Body of pancreas (tissue), 4 donors: ENCODE measurements at regions not wholly inside any gene's neighbourhood (a gene's known extent, or its start where the extent isn't known, plus 50 kb on each side); places are given as distances from the start of the nearest gene placed in this dataset.
"Not testable (repeated sequence)": the region's sequence is repeated elsewhere in the genome, so short reads cannot be mapped to it uniquely, and the experiment has no call there.

Experiments used
- ATAC-seq: fragments of 150-250 bp; one replicate; pipeline ENCODE4 v1.9.1; 2016
- DNase-seq, 4 donors: peaks; one replicate each; pipeline ENCODE4 v3.0.0-alpha.2; 2019
- H3K27ac ChIP-seq, 4 donors: fragments of 200-600 bp; sonication (generic); 1 replicate in 3 of 4; 2 replicates in 1 of 4; pipeline versions ENCODE4 v1.5.1 to v1.6.1; 2016 to 2019; ENCODE audit warnings: mild to moderate bottlenecking in 1 of 4, mixed read lengths in 1 of 4, moderate library complexity in 1 of 4
- H3K27me3 ChIP-seq, 2 donors: fragments of 200-600 bp; sonication (generic); one replicate each; pipeline ENCODE4 v1.6.0; 2016; ENCODE audit warnings: mild to moderate bottlenecking in 1 of 2
- H3K36me3 ChIP-seq, 2 donors: fragments of 200-600 bp; sonication (generic); replicated peaks in 1 of 2; 2 replicates each; pipeline ENCODE4 v1.5.1; 2016; ENCODE audit warnings: low read depth in 2 of 2; ENCODE audit not compliant: insufficient read depth in 1 of 2
- H3K4me1 ChIP-seq: fragments of 200-600 bp; sonication (generic); one replicate; pipeline ENCODE4 v1.6.0; 2016
- H3K4me3 ChIP-seq, 2 donors: fragments of 200-600 bp; sonication (generic); 1 replicate in 1 of 2; 2 replicates in 1 of 2; pipeline ENCODE4 v1.5.1; 2016 to 2019
- H3K9me3 ChIP-seq, 3 donors: fragments of 200-600 bp; sonication (generic); 1 replicate in 2 of 3; 2 replicates in 1 of 3; pipeline ENCODE4 v1.5.1; 2016
- WGBS, 2 donors: methylation state at CpG; one replicate each; pipeline ENCODE4 v1.1.5; 2017; 5-methylcytosine and 5-hydroxymethylcytosine counted together
- intact Hi-C: fragments of 100-400 bp; cut with DNase I; formaldehyde crosslinking; loops from one replicate; pipeline ENCODE4 v1.15.1; 2023

DNA sequence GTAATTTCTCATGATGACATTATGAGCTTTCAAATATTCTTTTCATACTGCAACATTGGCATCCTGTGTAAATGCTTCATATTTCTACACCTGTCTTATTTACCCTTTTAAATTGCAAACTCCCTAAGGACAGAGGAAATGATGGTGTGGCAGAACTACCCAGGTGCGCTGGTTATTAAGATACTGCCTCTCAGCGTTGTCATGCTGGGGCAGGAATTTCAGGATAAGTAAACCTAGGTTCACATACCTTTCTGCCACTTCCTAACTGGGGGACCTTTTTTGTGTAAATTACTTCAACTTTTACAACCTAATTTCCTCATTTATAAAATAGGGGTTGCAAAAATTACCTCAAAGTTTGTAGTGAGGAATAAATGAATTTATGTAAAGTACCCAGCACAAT, 137.7 kb upstream of the NBPF26 start:
- intact Hi-C loops, H3K4me1 ChIP-seq, H3K27ac ChIP-seq, ATAC-seq, H3K9me3 ChIP-seq, H3K36me3 ChIP-seq, H3K27me3 ChIP-seq, H3K4me3 ChIP-seq, DNase-seq: not testable (repeated sequence)
- whole genome bisulfite sequencing, 2 donors: no CpG with 5 or more reads among the region's 2 CpGs

DNA sequence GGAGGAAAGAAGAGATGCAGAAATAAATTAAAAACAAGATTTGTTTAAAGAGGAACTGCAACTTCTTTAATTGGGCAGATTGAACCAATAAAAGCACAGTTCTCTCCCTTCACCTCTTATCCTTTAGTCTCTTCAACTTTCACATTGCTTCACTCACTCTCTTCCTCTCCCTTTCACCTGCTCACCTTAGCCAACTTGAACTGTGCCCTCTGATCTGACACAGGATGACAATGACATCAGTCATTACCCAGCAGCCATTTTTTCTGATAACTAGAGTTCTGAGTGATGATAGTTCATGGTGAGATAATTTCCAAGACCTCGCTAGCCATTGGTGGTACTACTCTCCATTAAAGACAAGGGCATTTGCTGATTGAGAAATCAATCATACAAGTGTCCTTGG, 134.9 kb upstream of the NBPF26 start:
- ATAC-seq, H3K36me3 ChIP-seq, DNase-seq, H3K27ac ChIP-seq, H3K27me3 ChIP-seq, H3K9me3 ChIP-seq, intact Hi-C loops, H3K4me3 ChIP-seq, H3K4me1 ChIP-seq: not testable (repeated sequence)
- no CpG with 5 or more reads among the region's 1 CpG for WGBS, 2 donors

DNA sequence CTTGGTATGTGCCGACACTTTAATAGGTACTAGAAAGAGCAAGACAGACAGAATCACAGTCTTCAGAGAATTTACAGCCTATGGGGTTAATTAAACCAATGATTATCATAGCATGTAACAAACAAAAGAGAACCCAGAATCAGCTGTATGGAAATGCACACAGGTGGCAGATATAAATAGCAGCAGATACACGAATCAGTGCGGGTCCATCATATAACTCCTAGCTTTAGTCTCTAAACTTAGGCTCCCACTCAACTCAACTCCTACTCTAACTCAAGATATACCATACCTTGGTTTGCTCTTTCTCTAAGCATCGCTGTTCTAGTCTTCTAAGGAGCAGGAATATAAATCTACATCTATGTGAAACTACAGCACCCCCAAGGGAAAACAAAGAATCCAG, 132.0 kb upstream of the NBPF26 start:
- H3K36me3 ChIP-seq: not testable (repeated sequence)

DNA sequence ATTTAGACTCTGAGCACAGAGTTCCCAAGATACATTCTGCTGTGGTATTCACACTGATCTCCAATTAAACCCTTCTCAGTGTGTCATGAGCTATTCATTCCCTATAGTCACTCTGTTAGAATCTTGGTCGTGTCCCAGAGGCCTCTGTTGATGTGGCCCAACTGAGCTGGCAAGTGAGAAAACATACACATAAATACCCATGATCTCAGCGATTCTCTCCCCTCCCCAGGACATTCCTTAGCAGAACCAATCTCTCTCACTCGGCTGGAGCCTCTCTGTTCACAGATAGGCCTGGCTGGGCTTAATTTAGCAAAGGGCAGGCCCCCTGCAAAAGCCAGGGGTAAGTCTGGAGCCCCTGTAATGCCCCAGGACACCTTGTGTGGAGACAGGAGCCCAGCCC, 130.8 kb upstream of the NBPF26 start:
- WGBS, 2 donors: no CpG with 5 or more reads among the region's 3 CpGs
- H3K27ac ChIP-seq, H3K4me1 ChIP-seq, H3K4me3 ChIP-seq, DNase-seq, H3K27me3 ChIP-seq, H3K36me3 ChIP-seq, intact Hi-C loops, H3K9me3 ChIP-seq: not testable (repeated sequence)
- peak; percentile 56 for ATAC-seq

More for the DNA sequence above, 132.0 kb upstream of the NBPF26 start:
- ATAC-seq, H3K4me3 ChIP-seq, H3K27me3 ChIP-seq, H3K27ac ChIP-seq, DNase-seq, H3K4me1 ChIP-seq, intact Hi-C loops, H3K9me3 ChIP-seq: not testable (repeated sequence)
- WGBS, 2 donors: no CpG with 5 or more reads among the region's 4 CpGs

DNA sequence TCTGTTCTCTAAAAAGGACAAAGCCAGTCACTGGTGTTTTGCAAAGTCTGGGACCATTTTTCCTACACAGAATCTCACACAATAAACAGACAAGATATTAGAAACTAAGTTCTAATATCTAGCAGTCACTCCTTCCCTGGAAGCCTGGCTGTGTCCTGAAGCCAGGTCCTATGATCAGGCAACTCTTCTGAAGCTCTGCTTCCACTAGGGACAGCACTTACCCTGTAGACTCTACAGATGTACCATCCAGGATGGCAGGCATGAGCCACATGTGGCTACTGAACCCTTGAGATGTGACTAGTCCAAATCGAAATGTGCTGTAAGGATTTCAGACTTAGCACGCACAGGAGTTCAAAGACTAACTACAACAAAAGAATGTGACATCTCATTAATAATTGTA, 130.1 kb upstream of the NBPF26 start:
- H3K27me3 ChIP-seq, H3K27ac ChIP-seq, DNase-seq, H3K36me3 ChIP-seq, H3K4me3 ChIP-seq, ATAC-seq, intact Hi-C loops, H3K4me1 ChIP-seq, H3K9me3 ChIP-seq: not testable (repeated sequence)
- no CpG with 5 or more reads among the region's 2 CpGs for WGBS, 2 donors

DNA sequence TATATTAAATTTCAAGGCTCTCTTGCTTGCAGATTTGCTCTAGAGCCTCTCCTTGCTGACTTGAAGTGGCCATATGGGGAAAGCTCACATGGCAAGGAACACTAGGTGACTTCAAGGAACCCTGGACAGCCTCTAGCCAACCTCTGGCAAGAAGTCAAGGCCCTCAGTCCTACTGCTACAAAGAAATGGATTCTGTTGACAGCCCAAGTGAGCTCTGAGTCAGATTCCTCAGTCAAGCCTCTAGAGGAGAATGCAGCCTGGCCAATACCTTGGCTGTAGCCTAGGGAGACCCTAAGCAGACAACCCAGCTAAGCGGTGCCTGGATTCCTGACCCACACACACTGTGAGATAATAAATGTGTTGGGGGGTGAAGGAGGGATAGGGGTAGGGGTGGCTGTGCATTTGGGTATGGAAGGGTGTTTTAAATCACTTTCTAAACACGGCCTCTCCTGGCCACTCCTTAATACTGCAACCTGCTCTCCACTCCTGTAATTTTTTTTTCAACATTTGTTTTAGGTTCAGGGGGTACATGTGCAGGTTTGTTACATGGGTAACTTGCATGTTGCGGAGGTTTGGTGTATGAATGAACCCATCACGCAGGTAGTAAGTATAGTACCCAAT, 125.3 kb upstream of the NBPF26 start:
- no CpG with 5 or more reads among the region's 4 CpGs for WGBS, 2 donors
- intact Hi-C loops: not testable (repeated sequence)

DNA sequence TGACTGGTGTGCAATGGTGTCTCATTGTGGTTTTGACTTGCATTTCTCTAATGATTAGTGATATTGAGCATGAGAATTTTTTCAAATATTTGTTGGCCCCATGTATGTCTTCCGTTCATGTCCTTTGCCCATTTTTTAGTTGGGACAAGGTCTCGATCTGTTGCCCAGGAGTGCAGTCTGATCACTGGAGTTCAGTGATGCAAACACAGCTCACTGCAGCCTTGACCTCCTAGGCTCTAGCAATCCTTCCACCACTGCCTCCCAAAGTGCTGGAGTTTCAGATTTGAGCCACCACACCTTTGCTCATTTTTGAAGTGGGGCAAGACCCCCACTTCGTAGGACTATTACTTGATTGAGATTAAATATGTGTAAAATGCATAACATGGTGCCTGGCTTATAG, 124.2 kb upstream of the NBPF26 start:
- intact Hi-C loops, H3K9me3 ChIP-seq, H3K36me3 ChIP-seq, ATAC-seq, H3K27me3 ChIP-seq, H3K27ac ChIP-seq, DNase-seq, H3K4me1 ChIP-seq, H3K4me3 ChIP-seq: not testable (repeated sequence)
- no CpG with 5 or more reads among the region's 3 CpGs for WGBS, 2 donors

More for the DNA sequence above, 125.3 kb upstream of the NBPF26 start:
- H3K27me3 ChIP-seq, H3K4me1 ChIP-seq, ATAC-seq, H3K36me3 ChIP-seq, H3K27ac ChIP-seq, H3K4me3 ChIP-seq, H3K9me3 ChIP-seq, DNase-seq: not testable (repeated sequence)

DNA sequence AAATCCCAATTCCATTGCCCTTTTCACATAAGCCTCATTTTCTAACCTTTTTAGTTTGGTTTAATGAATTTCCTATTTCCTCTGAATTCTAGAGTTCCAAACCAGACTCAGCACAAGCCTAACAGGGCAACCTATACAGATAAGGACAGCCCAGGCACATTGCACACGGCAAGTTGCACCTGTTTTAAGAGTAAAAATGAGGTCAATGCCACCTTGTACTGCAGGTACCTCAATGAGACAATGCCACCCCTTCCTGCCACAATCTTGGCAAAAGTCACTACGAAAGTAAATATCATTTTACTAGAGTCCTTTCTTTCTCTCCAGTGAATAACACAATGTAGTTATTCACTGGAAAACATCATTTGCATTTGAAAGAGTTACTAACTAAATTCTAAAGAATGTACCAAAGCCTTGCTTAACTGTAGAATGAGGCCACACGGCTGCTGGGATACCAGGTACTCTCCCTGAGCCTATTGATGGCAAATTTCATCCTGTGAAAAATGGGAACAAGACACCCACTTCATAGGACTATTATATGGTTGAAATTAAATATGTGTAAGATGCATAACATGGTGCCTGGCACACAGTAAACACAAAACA, 123.2 kb upstream of the NBPF26 start:
- intact Hi-C loops, ATAC-seq, H3K4me3 ChIP-seq, H3K4me1 ChIP-seq, H3K27ac ChIP-seq, H3K27me3 ChIP-seq, H3K36me3 ChIP-seq, DNase-seq, H3K9me3 ChIP-seq: not testable (repeated sequence)
- WGBS, 2 donors: no CpG with 5 or more reads among the region's 3 CpGs

DNA sequence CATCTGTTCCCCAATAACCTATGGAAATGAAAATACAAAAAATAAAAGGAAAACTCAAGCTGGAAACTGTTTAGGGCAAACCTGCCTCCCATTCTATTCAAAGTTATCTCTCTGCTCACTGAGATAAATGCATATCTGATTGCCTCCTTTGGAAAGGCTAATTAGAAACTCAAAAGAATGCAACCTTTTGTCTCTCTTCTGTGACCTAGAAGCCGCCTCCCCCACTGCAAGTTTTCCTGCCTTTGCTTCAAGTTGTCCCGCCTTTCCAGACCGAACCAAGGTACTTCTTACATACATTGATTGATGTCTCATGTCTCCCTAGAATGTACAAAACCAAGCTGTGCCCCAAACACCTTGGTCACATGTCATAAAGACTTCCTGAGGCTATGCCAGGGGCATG, 115.9 kb upstream of the NBPF26 start:
- intact Hi-C loops, ATAC-seq, H3K9me3 ChIP-seq, H3K27me3 ChIP-seq, H3K36me3 ChIP-seq, DNase-seq, H3K4me3 ChIP-seq, H3K27ac ChIP-seq, H3K4me1 ChIP-seq: not testable (repeated sequence)
- no CpG with 5 or more reads among the region's 3 CpGs for WGBS, 2 donors

DNA sequence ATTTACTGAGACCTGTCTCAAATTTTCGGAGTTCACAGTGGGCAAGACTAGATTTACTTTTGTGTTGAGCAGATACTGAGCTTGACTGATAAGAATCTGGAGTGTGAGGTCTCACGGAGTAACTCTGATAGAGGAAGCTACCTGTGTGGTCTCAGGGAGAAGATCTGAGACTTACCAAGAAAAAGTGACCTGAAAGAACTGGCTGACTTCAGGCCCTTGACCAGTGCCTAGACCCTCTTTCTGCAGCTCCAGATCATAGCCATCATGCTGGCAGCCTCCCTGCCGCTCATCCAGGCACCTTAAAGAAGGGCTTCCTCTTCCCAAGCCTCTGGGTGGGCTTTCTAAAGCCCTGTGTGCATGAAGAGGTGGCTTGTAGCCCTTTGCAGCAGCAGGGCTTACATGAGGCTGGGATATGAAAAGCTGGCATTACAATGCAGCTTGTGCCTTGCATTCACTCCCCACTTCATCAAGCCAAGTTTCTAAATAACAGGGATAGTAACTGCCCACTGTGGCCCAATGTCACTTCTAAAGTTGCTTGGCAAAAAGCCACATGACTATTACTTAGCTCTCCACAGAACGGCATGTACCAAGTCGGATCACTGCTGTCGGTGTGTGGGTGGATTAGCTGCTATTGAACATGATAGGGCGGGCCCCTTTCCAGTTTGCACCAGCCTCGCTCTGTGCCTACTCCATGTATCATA, 115.3 kb upstream of the NBPF26 start:
- H3K4me1 ChIP-seq, H3K27me3 ChIP-seq, intact Hi-C loops, H3K4me3 ChIP-seq, DNase-seq, H3K9me3 ChIP-seq, H3K27ac ChIP-seq, H3K36me3 ChIP-seq: not testable (repeated sequence)
- peak; percentile 93 for ATAC-seq
- WGBS, 2 donors: no CpG with 5 or more reads among the region's 8 CpGs

DNA sequence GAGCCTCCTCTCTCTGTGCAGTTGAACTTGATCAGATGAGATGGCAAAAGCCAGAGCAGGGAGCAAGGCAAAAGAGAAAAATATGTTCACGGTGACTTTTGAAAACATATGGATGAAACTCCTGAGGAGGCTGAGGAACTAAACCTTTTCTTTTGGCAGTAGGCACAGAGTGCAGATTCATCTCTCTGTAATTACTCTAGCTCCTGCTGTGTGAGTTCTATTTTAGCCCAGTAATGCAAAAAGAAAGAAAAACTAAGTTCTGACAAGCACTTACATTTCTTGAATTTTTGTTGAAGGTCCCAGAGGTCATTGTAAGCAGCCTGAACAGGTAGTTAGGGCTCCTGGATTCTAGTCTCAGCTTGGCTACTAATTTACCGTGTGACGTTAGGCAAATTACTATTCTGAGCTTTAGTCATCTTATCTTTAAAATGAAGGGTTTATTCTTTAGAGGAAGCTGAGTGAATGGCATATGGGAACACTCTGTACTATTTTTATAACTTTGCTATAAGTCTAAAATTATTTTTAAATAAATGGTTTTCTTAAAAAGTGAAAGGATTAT, 114.7 kb upstream of the NBPF26 start:
- peak; percentile 52 for ATAC-seq
- H3K9me3 ChIP-seq, H3K36me3 ChIP-seq, intact Hi-C loops, H3K27me3 ChIP-seq, H3K4me1 ChIP-seq, H3K27ac ChIP-seq, DNase-seq, H3K4me3 ChIP-seq: not testable (repeated sequence)
- no CpG with 5 or more reads among the region's 3 CpGs for WGBS, 2 donors

DNA sequence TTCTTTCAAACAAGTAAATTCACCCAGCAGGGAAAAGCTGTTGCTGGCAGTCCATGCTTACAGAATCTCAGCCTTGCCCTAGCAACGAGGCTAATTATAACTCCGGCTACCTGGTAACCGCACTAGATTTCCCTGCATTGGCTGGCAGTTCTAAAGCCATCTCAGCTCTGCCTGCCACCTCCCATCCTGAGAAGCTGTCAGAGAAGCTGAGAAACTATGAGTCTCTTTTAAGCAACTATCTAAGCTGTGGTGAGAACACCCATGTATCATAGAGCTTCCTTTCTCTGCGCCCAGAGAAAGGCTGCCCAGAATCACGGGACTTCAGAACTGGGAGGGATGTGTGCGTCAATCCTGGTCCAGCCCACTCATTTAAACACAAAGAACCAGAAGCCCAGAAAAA, 113.9 kb upstream of the NBPF26 start:
- no CpG with 5 or more reads among the region's 6 CpGs for WGBS, 2 donors

More for the DNA sequence above, 113.9 kb upstream of the NBPF26 start:
- H3K9me3 ChIP-seq, H3K4me3 ChIP-seq, H3K27ac ChIP-seq, H3K36me3 ChIP-seq, DNase-seq, intact Hi-C loops, H3K4me1 ChIP-seq, H3K27me3 ChIP-seq: not testable (repeated sequence)
- ATAC-seq: peak; percentile 34
